ENCODE measurements at regions not wholly inside any gene's neighbourhood (a gene's known extent, or its start where the extent isn't known, plus 50 kb on each side); places are given as distances from the start of the nearest gene placed in this dataset.

DNA sequence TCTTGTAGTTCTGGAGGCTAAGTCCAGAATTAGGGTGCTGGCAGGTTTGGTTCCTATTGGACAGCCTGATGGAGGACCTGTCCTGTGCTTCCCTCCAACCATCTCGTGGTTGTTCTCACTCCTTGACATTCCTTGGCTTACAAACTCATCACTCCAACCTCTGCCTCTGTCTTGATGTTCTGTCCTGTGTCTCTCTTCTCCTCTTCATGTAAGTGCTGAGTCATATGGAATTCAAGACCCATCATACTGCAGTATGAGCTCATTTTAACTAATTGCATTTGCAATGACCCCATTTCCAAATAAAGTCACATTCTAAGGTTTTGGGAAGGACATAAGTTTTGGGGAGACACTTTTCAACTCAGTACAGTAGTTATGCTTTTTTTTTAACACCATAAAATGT lies 374.7 kb downstream of the TRIB2 start:
- TF ChIP-seq CEBPB (IDR thresholded peaks at IDR 0.05) (no peak), TCF12 (IDR thresholded peaks at IDR 0.05; ENCODE audit: low read depth) (no peak), FOXM1 (IDR thresholded peaks at IDR 0.05; ENCODE audit: borderline replicate concordance, low read depth) (no peak), RAD21 (IDR thresholded peaks at IDR 0.05; ENCODE audit: low read depth) (no peak), MAX (IDR thresholded peaks at IDR 0.05) (no peak), EP300 (IDR thresholded peaks at IDR 0.05; ENCODE audit: borderline replicate concordance) (no peak), CREB1 (IDR thresholded peaks at IDR 0.05; ENCODE audit: low read depth) (no peak)
- TF ChIP-seq, protein P1, sequence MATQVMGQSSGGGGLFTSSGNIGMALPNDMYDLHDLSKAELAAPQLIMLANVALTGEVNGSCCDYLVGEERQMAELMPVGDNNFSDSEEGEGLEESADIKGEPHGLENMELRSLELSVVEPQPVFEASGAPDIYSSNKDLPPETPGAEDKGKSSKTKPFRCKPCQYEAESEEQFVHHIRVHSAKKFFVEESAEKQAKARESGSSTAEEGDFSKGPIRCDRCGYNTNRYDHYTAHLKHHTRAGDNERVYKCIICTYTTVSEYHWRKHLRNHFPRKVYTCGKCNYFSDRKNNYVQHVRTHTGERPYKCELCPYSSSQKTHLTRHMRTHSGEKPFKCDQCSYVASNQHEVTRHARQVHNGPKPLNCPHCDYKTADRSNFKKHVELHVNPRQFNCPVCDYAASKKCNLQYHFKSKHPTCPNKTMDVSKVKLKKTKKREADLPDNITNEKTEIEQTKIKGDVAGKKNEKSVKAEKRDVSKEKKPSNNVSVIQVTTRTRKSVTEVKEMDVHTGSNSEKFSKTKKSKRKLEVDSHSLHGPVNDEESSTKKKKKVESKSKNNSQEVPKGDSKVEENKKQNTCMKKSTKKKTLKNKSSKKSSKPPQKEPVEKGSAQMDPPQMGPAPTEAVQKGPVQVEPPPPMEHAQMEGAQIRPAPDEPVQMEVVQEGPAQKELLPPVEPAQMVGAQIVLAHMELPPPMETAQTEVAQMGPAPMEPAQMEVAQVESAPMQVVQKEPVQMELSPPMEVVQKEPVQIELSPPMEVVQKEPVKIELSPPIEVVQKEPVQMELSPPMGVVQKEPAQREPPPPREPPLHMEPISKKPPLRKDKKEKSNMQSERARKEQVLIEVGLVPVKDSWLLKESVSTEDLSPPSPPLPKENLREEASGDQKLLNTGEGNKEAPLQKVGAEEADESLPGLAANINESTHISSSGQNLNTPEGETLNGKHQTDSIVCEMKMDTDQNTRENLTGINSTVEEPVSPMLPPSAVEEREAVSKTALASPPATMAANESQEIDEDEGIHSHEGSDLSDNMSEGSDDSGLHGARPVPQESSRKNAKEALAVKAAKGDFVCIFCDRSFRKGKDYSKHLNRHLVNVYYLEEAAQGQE (IDR thresholded peaks at IDR 0.05; ENCODE audit: low read depth), result no peak

Data from Ishikawa (cell line).